Left forelimb (tissue), 1 donor: ENCODE measurements at regions not wholly inside any gene's neighbourhood (a gene's known extent, or its start where the extent isn't known, plus 50 kb on each side); places are given as distances from the start of the nearest gene placed in this dataset.
A peak's percentile ranks its signal among the peaks of the same experiment; 100 is the strongest.

Source experiments
- DNase-seq: peaks from one replicate; pipeline ENCODE4 v3.0.0-alpha.2; 2018; ENCODE audit warnings: low spot score

DNA sequence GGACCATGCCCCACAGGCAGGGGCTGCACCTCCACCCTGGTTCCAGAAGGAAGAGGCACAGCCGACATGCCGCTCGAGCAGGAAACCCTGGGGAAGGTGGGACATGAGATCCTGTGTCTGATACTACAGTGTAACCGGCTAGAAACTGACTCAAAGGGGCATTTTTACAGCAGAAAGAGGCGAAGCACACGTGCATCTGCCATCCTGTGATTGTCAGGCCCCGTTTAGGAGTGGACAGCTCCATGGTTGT is 62.7 kb downstream of the SIK1 start:
- DNase-seq, result no peak

DNA sequence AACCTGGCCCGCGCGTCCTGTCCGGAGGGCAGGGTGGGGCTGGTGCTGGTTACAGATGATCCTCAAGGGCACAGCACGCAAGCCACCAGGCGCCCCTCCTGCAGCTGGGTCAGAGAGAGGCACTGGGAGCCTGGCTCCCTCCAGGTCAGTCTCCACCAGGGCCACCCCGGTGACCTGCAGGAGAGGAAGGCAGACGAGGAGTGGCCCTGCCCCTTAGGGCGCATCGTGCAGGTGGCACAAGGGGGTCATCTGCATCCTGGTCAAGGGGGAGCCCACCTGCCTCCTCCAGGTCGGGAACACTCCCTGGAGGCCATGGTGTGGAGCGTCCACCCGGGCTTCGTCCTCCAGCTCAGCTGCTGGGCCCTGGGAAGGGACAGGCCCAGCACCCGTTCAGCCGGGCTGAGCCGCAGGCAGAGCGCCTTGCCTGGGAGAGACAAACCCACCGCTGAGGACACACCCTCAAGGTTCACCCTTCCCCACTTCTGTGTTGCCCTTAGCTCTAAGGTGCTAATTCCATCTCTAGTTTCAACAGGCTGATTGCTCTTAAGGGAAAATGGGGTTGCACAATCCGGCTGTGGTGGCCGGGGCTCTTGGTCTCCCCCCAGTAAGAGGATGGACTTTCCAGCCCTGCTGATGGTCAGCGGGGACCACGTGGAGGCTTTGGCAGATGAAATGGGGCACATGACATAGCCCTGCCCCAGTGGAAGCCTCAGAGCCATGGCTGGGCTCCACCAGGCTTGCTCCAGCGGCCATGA is 63.2 kb downstream of the SIK1 start:
- DNase-seq, result no peak

DNA sequence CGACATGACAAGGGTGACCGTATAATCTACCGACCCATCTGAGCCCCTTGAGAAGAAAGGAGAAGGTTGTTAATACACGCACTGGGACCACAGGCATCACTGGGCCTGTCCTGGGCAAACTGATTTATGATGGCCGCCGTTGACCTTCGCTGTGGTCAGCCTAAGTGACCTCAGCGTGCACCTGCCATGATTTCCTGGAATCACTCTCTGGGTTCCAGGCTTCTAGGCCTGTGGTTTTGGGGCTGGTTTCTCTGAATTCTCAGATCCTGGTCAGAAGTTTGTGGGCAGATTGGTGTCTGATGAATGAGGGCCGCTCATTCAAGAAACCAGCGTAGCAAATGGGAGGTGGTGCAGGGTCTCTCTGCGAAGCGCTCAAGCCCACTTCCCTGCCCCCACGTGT is 64.0 kb downstream of the SIK1 start:
- DNase-seq, result no peak

DNA sequence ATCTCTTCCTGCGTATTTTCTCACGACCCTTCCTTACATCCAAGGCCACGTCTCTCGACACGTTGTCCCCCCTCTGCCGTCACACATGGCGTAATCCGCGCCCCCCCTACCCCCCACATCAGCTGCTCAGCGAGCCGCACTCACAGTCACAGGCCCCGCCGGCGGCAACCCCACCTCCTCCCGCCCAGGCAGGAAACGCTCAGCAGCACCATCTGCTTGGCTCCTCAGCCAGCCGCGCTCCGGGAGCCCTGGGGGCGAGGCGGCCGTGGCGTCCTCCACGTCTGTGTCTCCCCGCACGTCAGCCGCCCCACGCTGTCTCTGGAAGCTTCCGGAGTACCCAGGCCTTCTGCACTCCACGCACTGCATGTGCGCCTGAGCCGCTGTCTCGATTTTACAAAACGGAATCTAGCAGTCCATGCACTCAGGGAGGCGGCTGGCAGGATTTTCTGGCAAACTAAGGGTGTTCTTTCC is 64.6 kb downstream of the SIK1 start:
- peak; percentile 85 for DNase-seq

DNA sequence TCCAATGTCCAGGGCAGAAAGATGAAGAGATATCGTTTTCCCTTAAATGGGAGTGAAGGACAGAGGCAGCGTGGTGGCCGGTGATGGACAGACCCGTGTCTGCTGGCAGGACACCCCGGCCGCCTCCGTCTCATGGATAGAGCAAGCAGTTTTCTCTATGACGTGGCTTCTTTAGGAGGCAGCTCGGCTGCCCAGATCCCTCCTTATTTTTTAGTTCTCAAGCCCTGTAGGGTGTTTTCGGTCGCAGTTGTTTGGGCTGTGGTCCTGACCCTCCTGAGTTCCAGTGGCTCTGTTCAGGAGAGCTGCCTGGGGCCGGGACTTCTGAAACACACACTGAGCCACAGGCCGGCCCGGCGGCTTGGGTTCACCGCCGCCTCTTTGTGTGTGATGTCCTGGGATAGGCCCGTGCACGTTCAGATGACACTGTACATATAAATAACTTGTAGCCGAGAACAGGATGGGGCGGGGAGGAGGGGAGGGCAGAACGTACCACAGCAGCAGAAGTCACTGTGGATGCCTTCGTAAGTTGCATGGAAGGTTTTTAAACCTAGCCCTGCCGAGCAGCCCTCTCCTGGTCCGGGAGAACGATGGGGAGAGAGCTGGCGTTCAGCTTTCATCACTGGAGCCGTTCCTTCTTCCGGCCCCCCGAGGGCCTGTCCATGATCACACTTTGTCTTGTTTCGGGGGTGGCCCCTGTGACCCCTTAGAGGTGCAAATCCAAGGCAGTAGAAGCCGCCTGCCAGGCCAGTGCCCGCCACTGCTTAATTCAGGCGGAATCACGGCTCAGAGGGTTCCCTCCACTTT is 65.2 kb downstream of the SIK1 start:
- DNase-seq, result no peak

DNA sequence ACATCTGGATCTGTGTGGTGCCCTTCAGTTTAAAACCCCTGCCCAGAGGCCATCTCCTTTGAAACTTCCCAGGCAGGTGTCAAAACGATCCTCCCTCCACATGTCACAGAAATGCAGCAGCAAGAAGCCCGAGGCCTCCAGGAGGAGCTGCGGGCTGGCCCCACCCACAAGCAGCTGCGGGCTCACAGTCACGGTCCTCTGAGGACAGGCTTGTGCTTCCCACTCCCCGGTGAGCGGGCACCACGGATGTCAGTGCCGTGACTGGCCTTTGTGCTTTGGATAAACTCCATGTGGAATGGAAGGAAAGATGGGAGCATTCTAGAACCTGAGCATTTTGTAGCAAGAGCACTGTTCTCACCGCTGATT is 65.8 kb downstream of the SIK1 start:
- DNase-seq, result no peak

DNA sequence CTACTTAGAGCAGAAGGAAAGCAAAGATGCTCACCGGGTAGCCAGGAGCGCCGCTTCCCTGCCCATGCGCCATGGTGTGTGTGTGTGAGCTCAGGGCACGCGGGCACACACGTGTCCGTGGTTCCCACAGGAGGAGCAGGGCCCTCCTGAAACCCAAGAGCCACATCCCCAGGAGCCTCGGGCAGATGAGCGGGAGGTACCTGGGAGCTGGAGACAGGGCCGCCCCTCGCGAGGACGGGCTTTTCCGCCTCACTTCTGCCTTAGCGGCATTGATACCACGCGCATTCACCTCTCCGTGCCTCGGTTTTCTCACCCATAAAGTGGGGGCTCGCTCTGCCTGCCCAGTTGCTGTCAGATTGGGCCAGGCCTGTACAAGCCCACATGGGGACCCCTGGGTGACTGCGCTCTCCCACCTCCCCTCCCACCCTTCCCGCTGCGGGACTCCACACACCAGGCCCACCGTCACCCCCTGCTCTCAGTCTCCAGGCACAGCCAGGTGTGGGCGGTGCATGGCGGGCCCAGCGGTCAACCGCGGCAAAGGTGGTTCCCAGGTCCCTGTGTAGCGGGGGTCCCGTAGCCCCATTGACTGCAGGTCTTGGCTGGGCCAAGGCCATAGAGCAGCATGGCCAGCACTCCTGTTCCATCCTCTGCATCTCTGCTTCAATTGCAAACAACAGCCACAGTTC is 66.3 kb downstream of the SIK1 start:
- DNase-seq, result no peak

DNA sequence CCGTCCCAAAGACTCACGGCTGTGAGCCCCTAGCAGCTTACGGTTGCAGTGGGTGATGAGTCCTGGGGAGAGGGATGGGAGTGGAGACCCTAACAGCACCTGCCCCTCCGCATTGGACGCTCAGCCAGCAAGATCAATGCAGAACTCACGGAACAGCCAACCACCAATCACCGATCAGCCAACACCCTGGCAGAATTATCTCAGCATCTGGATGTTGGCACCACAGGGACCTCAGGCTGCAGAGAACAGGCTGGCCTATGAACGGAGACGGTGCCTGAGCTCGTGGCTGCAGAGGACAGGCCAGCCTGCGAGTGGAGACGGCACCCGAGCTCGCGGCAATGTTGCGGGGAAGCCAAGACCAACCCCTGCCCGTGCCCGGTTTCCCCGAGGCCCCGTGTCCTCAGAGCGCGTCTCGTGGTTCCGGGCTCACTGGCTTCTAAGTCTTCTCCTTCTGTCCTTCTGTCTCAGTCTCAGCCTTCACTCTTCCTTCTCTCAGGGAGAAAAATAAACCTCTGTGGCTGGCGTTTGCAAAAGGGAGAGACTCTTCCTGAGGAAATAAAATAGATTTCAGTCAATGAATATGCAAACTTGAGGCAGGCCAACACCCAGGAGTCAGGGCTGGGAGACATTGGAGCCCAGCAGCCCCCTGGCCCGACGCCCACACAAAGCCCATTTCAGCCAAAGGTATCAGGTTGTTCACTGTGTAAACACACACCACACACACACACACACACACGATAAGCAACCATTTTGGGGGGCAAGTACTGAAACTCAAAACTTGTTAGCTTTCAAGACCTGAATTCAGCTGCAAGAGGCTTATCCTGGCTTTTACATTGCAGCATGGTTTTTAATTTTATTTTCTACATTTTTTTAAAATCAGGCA is 67.8 kb downstream of the SIK1 start:
- no peak for DNase-seq

DNA sequence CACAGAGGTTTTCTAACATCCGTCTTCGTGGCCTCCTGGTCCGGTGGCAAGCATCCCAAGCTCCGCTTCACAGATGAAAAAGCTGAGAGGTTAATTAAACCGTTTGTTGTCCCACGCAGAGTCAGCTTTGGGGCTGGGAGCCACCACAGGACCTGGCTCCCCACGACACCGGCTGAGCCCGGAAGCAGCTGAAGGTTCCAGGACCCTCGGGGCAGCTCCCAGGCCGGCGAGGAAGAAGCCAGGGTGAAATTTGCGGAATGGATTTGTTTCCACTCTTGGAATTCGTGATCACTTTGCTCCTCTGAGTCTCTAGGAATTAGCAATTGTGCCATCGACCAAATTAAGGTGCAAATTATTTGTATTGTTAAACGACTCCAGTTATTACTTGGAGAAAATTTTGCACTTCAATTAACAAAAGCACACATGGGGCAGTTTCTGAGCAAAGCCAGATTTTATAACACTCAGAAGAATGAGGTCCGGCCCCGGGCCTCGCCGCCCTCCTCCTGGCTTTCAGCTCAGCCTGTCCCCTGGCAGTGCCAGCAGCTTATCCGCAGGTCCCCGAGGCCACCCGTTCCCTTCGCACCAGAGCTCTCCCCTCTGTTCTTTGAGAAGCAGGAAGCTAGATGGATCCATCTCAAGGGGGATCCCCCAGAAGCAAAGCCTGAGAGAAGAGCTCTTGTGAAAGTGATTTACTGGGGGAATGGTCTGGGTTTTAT is 69.1 kb downstream of the SIK1 start:
- DNase-seq, result no peak

DNA sequence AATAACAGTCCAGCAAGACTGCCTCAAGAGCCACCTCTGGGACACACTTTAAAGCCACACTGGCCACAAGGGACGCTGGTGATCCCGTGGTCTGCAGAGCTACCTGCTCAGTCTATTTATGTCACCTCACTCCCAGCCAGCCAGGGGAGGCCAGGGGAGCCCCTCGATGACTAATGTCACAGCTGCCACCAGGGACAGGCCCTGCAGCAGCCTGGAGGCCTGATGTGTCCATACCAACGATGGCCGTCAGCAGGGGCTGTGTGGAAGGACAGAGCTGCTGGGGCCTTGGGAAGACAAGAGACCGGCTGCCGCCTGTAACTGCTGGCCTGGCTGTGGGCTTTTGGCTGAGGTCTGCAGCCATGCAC is 71.0 kb downstream of the SIK1 start:
- no peak for DNase-seq

DNA sequence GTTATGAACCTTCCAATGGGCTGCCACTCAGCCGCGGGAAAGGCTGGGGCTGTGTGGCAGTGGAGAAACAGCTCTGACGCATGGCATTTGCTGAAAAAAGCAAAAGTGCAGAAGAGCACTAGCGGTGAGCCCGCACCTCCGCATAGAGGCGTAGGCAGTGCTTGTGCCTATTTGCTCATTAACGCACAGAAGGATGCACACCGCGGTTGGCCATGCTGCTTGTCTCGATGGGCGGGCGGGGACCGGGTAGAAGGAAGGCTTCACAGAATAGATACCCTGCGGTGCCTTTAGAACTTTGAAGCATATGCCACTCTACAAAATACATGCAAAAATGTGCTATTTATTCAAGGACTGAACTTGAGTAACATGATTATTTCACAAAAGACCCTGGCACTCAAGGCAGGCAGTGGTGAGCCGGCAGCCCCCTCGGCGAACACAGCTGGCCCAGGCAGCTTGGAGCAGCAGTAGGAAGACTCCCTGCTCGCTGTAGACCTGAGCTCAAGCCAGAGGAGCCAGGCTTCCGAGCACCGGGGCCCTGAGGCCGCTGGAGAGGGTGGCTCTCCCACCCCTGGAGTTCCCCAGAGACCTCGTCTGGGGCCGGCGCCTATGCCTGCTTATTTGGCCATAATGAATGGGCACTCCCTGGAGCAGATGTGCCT is 71.5 kb downstream of the SIK1 start:
- no peak for DNase-seq

DNA sequence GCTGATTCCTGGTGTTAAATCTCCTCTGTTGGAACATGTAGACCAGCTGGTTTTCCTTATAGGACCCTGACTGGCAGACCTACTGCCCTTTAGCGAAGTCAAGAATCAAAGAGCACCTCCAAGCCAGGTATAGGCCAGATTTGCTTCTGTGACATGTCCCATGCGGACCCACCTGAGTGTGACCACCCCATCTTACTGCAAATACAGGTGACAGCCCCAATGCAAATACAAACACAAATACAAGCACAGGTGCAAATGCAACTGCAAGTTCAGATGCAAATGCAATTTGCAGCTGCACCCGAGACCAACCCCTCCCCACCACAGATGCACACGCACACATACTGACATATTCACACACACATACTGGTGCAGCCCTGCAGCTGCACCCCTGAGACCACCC is 72.3 kb downstream of the SIK1 start:
- DNase-seq, result no peak

DNA sequence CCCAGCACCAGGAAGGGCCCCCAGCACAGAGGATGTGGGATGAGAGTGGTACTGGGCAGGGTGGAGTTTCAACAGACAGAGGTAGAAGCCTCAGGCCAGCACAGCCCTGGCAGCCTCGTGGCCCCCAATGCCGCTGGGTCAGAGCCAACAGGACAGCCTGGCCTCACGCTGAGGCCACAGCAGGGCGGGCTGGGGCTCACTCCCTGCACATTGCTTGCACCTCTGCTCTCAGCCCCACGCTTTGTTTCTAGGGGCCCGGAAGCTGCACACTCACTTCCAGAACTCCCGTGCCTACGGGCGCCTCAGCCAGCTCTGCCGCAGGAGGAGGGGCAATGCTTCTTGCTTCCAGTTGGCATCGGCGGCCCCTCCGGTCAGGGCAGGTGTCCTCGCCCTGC is 72.9 kb downstream of the SIK1 start:
- DNase-seq, result no peak

DNA sequence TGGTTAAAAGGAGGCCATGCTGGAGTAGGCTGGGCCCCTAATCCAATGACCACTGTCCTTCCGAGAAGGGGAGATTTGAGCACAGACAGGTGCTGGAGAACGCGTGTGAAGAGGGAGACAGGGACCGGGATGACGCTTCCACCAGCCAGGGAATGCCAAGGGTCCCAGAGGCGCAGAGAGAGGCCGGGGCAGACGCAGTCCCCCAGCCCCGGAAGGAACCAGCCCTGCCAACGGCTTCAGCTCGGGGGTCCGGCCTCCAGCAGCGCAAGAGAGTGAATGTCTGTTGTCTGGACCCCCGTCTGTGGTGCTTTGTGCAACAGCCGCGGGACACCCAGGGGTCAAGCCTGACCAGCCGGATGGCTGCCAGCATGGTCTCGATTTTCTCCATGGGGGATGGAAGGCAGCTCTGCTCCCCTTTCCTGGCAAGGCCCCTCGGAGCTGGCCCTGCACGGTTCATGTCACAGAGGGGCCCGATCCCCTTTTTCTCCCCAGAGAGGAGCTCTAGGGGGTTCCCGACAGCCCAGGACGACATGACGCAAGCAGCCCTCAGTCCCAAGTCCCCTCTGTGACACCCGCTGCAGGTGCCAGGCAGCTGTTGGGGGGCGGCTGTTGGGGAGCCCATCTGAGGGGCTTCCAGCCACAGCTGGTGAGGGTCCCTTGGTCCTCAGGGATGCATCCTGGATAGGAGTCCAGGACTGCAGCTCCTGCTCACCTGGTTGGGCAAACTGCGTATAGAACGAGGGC is 73.5 kb downstream of the SIK1 start:
- no peak for DNase-seq

DNA sequence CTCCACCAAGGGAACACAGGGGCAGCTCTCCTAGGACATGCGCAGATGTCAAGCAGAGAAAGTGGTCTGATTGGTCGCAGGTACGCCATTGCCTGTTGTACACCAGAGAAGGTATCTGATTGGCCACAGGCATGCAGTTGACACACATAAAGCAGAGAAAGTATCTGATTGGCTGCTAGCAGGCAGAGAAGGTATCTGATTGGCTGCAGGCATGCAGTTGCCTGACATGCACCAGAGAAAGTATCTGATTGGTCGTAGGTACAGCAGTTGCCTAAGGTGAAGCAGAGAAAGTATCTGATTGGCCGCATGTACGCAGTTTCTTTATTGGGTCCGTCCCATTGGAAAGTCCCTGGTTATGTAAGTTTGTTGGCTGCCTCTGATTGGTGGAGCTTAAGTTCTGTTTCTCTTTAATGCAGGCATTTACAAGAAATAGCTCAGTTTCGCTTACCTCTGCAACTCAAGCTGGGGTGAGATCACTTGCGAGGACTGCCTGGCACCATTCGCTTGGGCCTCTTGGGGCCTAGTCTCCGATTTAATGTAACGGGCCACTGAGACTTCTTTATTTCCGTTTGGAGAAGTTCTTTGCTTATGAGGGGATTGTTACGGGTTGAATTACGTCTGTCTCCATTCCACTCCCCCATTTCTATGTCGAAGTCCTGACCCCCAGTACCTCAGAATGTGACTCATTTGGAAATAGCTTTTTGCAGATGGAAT is 74.2 kb downstream of the SIK1 start:
- DNase-seq, result no peak

DNA sequence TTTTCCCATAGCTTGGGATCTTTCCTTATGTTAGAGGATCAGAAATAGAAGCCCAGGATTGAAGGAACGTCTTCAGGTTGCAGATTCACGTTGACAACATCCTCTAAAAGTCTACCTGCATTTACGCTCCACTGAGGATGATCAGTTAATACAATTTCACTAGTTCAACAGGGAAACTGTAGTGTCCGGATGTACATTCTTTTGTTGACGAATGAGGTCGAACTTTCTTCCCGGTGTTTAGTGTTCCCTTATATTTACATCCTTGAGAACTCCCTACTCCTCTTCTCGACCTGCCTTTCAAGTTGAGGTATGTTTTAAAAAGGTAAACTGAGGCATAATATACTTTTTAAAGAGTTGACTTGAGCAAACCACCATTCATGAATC is 74.8 kb downstream of the SIK1 start:
- DNase-seq, result no peak

DNA sequence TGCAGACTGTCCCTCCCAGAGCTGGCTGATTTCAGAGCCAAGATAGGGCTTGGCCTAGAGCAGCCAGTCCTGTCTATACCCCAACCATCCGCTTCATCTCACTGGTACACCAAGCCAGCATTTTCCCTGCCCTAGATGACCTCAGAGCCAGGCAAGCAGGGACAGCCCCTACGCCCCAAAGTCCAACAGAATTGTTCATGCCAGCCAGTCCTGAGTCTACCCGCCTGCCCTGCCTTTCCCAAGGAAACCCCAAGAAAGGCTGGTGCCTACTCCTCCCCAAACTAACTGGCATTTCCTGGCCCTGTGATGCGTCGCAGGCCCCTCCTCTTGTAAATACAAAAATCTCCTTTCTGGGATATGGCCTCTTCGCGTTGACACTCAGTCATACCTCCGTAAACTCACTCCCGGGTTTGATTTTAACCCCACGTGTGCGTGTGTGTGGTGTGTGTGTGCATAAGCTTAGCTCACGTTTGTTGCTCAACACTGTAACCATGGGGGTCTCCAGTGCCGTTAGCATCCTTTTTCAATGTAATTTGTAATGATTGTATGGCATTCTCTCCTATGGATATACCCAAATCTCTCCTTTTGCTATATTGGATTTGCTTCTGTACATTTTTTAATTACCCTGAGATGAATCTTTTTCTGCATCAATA is 75.3 kb downstream of the SIK1 start:
- DNase-seq, result no peak

DNA sequence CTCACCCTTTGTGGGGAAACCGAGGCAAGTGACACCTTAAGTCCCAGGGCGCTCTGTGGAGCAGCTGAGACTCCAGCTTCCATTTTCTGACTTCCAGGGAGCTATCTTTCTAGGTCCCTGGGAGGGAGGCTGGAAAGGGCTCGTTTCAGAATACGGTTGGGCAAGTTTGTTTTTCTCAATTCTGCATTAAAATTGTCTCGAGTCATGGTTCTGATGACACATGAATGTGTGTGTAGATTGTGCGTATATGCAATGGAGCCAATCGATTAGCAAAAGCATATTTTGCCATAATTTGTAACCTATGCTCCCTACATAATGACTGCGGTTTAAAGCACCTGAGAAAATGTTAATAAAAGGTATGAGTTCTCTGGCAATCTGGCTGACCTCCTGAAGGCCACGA is 77.3 kb downstream of the SIK1 start:
- DNase-seq, result no peak

DNA sequence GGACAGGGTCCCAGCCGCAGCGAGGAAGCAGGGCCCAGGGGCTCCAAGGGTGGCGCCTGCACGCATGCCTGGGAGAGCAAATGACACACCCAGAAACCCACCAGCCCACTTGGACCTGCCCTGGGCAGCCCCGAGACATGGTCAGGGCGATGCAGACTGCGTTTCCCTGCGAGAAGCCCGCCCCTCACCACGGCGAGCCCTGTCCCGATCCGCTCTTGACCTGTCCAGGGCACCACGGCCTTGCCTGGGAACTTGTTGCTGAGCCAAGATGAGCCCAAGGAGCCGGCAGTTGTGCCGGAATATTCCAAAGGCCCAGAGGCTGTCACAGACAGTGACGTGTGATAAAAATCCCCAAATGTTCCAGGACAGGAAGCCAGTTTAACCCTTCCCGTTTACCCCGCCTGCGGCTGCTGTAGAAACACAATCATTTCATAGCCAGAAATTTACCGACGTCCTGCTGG is 78.1 kb downstream of the SIK1 start:
- DNase-seq, result no peak
